K562 (cell line): ENCODE measurements at regions not wholly inside any gene's neighbourhood (a gene's known extent, or its start where the extent isn't known, plus 50 kb on each side); places are given as distances from the start of the nearest gene placed in this dataset.

Experiments
- ATAC-seq: fragments of 200-7000 bp; cut with Tn5 transposase; 3 replicates; pipeline ENCODE4 v1.9.1; 2020; ENCODE audit warnings: moderate library complexity
- BruUV-seq: library from RNA; stranded (reverse); fragments of 400-500 nt; replicated peaks from 2 replicates; lab custom pipeline; 2021; lab: Mats Ljungman, UMichigan
- CTCF ChIA-PET: fragments of 300-600 bp; formaldehyde crosslinking; extraction: SDS; loops from one replicate; lab custom pipeline; 2021; ENCODE audit warnings: low intra/inter-chr PET ratio; lab: Yijun Ruan, JAX
- POLR2A ChIA-PET: fragments of 300-600, 350-650 bp; sonication (Branson Sonifier 250); formaldehyde crosslinking; extraction: SDS; loops from one replicate; lab custom pipeline; 2021; ENCODE audit warnings: antibody characterized with exemption, inconsistent platforms; lab: Yijun Ruan, JAX
- DNase-seq, 4 experiments: peaks; one replicate each; pipeline versions ENCODE4 v3.0.0 to v3.0.0-alpha.2; 2011 to 2018; ENCODE audit warnings: low spot score in 3 of 4, mixed read lengths in 3 of 4; ENCODE audit errors: extremely low read depth in 1 of 4
- FAIRE-seq: peaks from 2 replicates; lab custom pipeline; 2011; peaks lifted over from hg19 to GRCh38; lab: Jason Lieb, UNC
- H2AFZ ChIP-seq: 2 replicates; pipeline ENCODE4 v1.6.0; 2011; ENCODE audit warnings: low read depth, low read length, control low read depth, inconsistent platforms
- H3K27ac ChIP-seq: fragments of 200-600 bp; 3 replicates; pipeline ENCODE4 v1.8.0; 2011; ENCODE audit warnings: low read depth, mild to moderate bottlenecking, control low read depth, inconsistent platforms, low read length, moderate library complexity, mixed read lengths; ENCODE audit errors: extremely low read depth
- H3K27me3 ChIP-seq, 2 experiments: fragments of 300-600 bp in 1 of 2; 2 replicates in 1 of 2; 3 replicates in 1 of 2; pipeline versions ENCODE4 v1.6.0 to v1.8.0; 2011; ENCODE audit warnings: inconsistent platforms in 2 of 2, low read length in 2 of 2, mild to moderate bottlenecking in 1 of 2, mixed read lengths in 1 of 2, moderate library complexity in 1 of 2; ENCODE audit not compliant: control insufficient read depth in 2 of 2, insufficient read depth in 2 of 2
- H3K36me3 ChIP-seq: fragments of 300-600 bp; 3 replicates; pipeline ENCODE4 v1.8.0; 2011; ENCODE audit warnings: mild to moderate bottlenecking, low read length, inconsistent platforms; ENCODE audit not compliant: control insufficient read depth, insufficient read depth
- H3K4me1 ChIP-seq, 2 experiments: fragments of 200-600 bp in 1 of 2; replicated peaks in 1 of 2; 2 replicates in 1 of 2; 3 replicates in 1 of 2; pipeline versions ENCODE4 v1.5.1 to v1.8.0; 2011; ENCODE audit warnings: inconsistent platforms in 2 of 2, low read length in 2 of 2, mild to moderate bottlenecking in 1 of 2, mixed read lengths in 1 of 2, moderate library complexity in 1 of 2; ENCODE audit not compliant: control insufficient read depth in 2 of 2, insufficient read depth in 2 of 2
- H3K4me2 ChIP-seq: 2 replicates; pipeline ENCODE4 v1.6.1; 2011; ENCODE audit warnings: low read length, control low read depth, inconsistent platforms, mixed read lengths; ENCODE audit not compliant: insufficient read depth
- H3K4me3 ChIP-seq: fragments of 200-600 bp; sonication (generic), shearing (Covaris generic); 2 replicates; pipeline ENCODE4 v1.5.1; 2016; ENCODE audit warnings: control low read depth, inconsistent platforms
- H3K79me2 ChIP-seq: fragments of 200-600 bp; 3 replicates; pipeline ENCODE4 v1.8.0; 2011; ENCODE audit warnings: low read length, inconsistent platforms; ENCODE audit not compliant: control insufficient read depth, insufficient read depth
- H3K9ac ChIP-seq, 2 experiments: 2 replicates each; pipeline versions ENCODE4 v1.6.0 to v1.6.1; 2011; ENCODE audit warnings: low read depth in 2 of 2, low read length in 2 of 2, control low read depth in 1 of 2, inconsistent platforms in 1 of 2, mild to moderate bottlenecking in 1 of 2, mixed read lengths in 1 of 2; ENCODE audit not compliant: insufficient read depth in 1 of 2
- H3K9me1 ChIP-seq: one replicate; pipeline ENCODE4 v1.6.0; 2011; ENCODE audit warnings: inconsistent platforms, mild to moderate bottlenecking, low read length, moderate library complexity; ENCODE audit not compliant: control insufficient read depth, insufficient read depth
- H3K9me3 ChIP-seq: replicated peaks from 2 replicates; pipeline ENCODE4 v1.5.1; 2011; ENCODE audit warnings: low read depth, low read length, inconsistent platforms; ENCODE audit not compliant: control insufficient read depth, insufficient read depth
- H4K20me1 ChIP-seq: replicated peaks from 2 replicates; pipeline ENCODE4 v1.6.1; 2011; ENCODE audit warnings: low read length, inconsistent platforms, mixed read lengths; ENCODE audit not compliant: control insufficient read depth, insufficient read depth
- COPS2 ChIP-seq: fragments of 450-650 bp; conservative IDR thresholded peaks from 2 replicates; pipeline ENCODE4 v1.6.1; 2016; ENCODE audit warnings: mild to moderate bottlenecking, moderate library complexity
- ELF2 ChIP-seq: fragments of 250-450 bp; sonication (Bioruptor Pico); IDR thresholded peaks from 2 replicates; pipeline ENCODE4 v1.5.0; 2021; ENCODE audit warnings: mild to moderate bottlenecking
- HMG20B ChIP-seq: fragments of 250-450 bp; sonication (Bioruptor Pico); IDR thresholded peaks from 2 replicates; pipeline ENCODE4 v1.5.0; 2021; ENCODE audit warnings: mild to moderate bottlenecking
- KAT8 ChIP-seq: fragments of 450-650 bp; IDR thresholded peaks from 2 replicates; pipeline ENCODE4 v1.6.1; 2016; ENCODE audit warnings: low read depth, mild to moderate bottlenecking
- MBD2 ChIP-seq: sonication (generic); IDR thresholded peaks from 2 replicates; pipeline ENCODE4 v1.6.1; 2016; ENCODE audit warnings: low read depth, borderline replicate concordance
- POLR3A ChIP-seq: IDR thresholded peaks from 2 replicates; pipeline ENCODE4 v1.6.1; 2011; ENCODE audit warnings: borderline replicate concordance, mild to moderate bottlenecking, moderate library complexity; ENCODE audit not compliant: insufficient read length, insufficient read depth; ENCODE audit errors: extremely low read depth
- SMAD2 ChIP-seq: fragments of 150-350 bp; IDR thresholded peaks from 2 replicates; pipeline ENCODE4 v1.6.1; 2014; ENCODE audit warnings: low read depth, mild to moderate bottlenecking, low read length
- TCF3 ChIP-seq: sonication (generic); formaldehyde crosslinking; IDR thresholded peaks from 2 replicates; pipeline ENCODE4 v1.4.0; 2020; ENCODE audit warnings: mild to moderate bottlenecking, missing genetic modification reagents
- TEAD4 ChIP-seq, 2 experiments: sonication (generic) in 1 of 2; formaldehyde crosslinking in 1 of 2; IDR thresholded peaks; 2 replicates each; pipeline versions ENCODE4 v1.6.1 to v1.8.0; 2012 to 2022; ENCODE audit warnings: borderline replicate concordance in 1 of 2, inconsistent platforms in 1 of 2, low read length in 1 of 2, mild to moderate bottlenecking in 1 of 2, missing genetic modification reagents in 1 of 2
- TFAP4 ChIP-seq: sonication (generic); formaldehyde crosslinking; IDR thresholded peaks from 2 replicates; pipeline ENCODE4 v1.8.0; 2022; ENCODE audit warnings: missing genetic modification reagents, mild to moderate bottlenecking, moderate library complexity, borderline replicate concordance
- ZBTB17 ChIP-seq: fragments of 450-650 bp; formaldehyde crosslinking; IDR thresholded peaks from 2 replicates; pipeline ENCODE4 v1.4.0; 2020; ENCODE audit warnings: mild to moderate bottlenecking
- ZNF644 ChIP-seq: fragments of 200-800 bp; sonication (Bioruptor generic); IDR thresholded peaks from 2 replicates; pipeline ENCODE4 v1.6.1; 2016; ENCODE audit warnings: low read depth, missing genetic modification characterization, missing compliant biosample characterization
- WGBS: fragments of 100-300 bp; shearing (Covaris generic); methylation state at CpG from one replicate; pipeline ENCODE4 v1.1.6; 2016; ENCODE audit warnings: low coverage, mixed read lengths; ENCODE audit not compliant: insufficient coverage; ENCODE audit errors: missing lambda C conversion rate; 5-methylcytosine and 5-hydroxymethylcytosine counted together
- in situ Hi-C: fragments of 300-500 bp; cut with MboI; formaldehyde crosslinking; loops from 4 replicates; pipeline ENCODE4 v1.15.0; 2018; ENCODE audit warnings: inconsistent platforms, mixed read lengths
- intact Hi-C: fragments of 100-400 bp; cut with micrococcal nuclease; formaldehyde crosslinking; loops from 2 replicates; pipeline ENCODE4 v1.14.2; 2022
- TF ChIP-seq, protein P1 (sequence below): sonication (generic); formaldehyde crosslinking; IDR thresholded peaks from 2 replicates; pipeline ENCODE4 v1.8.1; 2023; ENCODE audit warnings: mild to moderate bottlenecking, missing genetic modification reagents
- TF ChIP-seq, protein P2 (sequence below): fragments of 250-450 bp; sonication (Bioruptor Pico); IDR thresholded peaks from 2 replicates; pipeline ENCODE4 v1.5.0; 2022; ENCODE audit warnings: mild to moderate bottlenecking
- TF ChIP-seq, protein P3 (sequence below): sonication (generic); IDR thresholded peaks from 2 replicates; pipeline ENCODE4 v1.6.1; 2016

DNA sequence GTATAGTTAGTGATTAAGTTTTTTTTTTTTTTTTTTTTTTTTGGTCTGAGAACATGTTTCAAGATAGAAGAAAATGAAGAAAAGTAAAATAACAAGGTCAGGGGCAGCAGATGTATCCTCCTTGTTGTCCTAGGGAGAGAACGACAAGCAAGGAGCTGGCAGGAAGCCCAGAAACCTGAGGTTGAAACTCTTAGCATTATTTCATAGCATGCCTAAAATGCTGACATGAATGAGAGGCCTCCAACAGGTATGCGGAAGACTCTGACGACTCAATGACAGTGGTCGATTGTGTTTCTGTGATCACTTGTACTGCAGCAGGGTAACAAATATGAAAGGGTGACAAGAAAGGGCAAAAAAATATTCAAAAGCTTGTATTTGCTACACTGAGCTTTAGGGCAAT is 415.9 kb downstream of the PLA2G4A start:
- no TSS peak for BruUV-seq
- intact Hi-C loops (no loop called here), in situ Hi-C loops (no loop called here)
- TF ChIP-seq MBD2 (no peak), COPS2 (no peak), ELF2 (CRISPR knock-in tag) (no peak), ZNF644 (tag) (no peak), TCF3 (no peak), HMG20B (CRISPR knock-in tag) (no peak), TEAD4 (IDR thresholded peaks at IDR 0.05; ENCODE audit: low read length) (no peak), TEAD4 (CRISPR knock-in tag; IDR thresholded peaks at IDR 0.05; ENCODE audit: borderline replicate concordance) (no peak), KAT8 (no peak), TFAP4 (no peak), ZBTB17 (no peak), POLR3A (no peak), SMAD2 (no peak)
- TF ChIP-seq, protein P1, sequence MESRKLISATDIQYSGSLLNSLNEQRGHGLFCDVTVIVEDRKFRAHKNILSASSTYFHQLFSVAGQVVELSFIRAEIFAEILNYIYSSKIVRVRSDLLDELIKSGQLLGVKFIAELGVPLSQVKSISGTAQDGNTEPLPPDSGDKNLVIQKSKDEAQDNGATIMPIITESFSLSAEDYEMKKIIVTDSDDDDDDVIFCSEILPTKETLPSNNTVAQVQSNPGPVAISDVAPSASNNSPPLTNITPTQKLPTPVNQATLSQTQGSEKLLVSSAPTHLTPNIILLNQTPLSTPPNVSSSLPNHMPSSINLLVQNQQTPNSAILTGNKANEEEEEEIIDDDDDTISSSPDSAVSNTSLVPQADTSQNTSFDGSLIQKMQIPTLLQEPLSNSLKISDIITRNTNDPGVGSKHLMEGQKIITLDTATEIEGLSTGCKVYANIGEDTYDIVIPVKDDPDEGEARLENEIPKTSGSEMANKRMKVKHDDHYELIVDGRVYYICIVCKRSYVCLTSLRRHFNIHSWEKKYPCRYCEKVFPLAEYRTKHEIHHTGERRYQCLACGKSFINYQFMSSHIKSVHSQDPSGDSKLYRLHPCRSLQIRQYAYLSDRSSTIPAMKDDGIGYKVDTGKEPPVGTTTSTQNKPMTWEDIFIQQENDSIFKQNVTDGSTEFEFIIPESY (CRISPR knock-in tag) = no peak
- TF ChIP-seq, protein P2, sequence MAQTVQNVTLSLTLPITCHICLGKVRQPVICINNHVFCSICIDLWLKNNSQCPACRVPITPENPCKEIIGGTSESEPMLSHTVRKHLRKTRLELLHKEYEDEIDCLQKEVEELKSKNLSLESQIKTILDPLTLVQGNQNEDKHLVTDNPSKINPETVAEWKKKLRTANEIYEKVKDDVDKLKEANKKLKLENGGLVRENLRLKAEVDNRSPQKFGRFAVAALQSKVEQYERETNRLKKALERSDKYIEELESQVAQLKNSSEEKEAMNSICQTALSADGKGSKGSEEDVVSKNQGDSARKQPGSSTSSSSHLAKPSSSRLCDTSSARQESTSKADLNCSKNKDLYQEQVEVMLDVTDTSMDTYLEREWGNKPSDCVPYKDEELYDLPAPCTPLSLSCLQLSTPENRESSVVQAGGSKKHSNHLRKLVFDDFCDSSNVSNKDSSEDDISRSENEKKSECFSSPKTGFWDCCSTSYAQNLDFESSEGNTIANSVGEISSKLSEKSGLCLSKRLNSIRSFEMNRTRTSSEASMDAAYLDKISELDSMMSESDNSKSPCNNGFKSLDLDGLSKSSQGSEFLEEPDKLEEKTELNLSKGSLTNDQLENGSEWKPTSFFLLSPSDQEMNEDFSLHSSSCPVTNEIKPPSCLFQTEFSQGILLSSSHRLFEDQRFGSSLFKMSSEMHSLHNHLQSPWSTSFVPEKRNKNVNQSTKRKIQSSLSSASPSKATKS (CRISPR knock-in tag) = no peak
- TF ChIP-seq, protein P3, sequence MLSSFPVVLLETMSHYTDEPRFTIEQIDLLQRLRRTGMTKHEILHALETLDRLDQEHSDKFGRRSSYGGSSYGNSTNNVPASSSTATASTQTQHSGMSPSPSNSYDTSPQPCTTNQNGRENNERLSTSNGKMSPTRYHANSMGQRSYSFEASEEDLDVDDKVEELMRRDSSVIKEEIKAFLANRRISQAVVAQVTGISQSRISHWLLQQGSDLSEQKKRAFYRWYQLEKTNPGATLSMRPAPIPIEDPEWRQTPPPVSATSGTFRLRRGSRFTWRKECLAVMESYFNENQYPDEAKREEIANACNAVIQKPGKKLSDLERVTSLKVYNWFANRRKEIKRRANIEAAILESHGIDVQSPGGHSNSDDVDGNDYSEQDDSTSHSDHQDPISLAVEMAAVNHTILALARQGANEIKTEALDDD = no peak
- POLR2A ChIA-PET = interaction anchor here (0.6 kb wide), 1 partner anchor 50 kb away, joined by 3 read pairs; no protein-coding TSS in a partner anchor
- ATAC-seq (no peak), DNase-seq (no peak), FAIRE-seq (no peak)
- Histone ChIP-seq H4K20me1 (no peaks in the 10 kb centered on the region), H3K36me3 (no peaks in the 10 kb centered on the region), H2AFZ (no peak overlapping the region), H3K27ac (no peak overlapping the region), H3K9me1 (no peaks in the 10 kb centered on the region), H3K79me2 (no peaks in the 10 kb centered on the region), H3K4me2 (no peak overlapping the region), H3K4me3 (no peak overlapping the region), H3K27me3 (no peaks in the 10 kb centered on the region), H3K9me3 (no peaks in the 10 kb centered on the region), H3K9ac (no peak overlapping the region), H3K4me1 (no peaks in the 10 kb centered on the region)
- 44% methylated on average over 4 of the region's 4 CpGs for WGBS
- CTCF ChIA-PET = no interaction called here
